Dermis blood vessel endothelial cell (primary cell): ENCODE measurements at regions not wholly inside any gene's neighbourhood (a gene's known extent, or its start where the extent isn't known, plus 50 kb on each side); places are given as distances from the start of the nearest gene placed in this dataset.
"Not testable (repeated sequence)": the region's sequence is repeated elsewhere in the genome, so short reads cannot be mapped to it uniquely, and the experiment has no call there.

ENCODE experiments used
- DNase-seq: peaks from one replicate; pipeline ENCODE4 v3.0.0; 2010

DNA sequence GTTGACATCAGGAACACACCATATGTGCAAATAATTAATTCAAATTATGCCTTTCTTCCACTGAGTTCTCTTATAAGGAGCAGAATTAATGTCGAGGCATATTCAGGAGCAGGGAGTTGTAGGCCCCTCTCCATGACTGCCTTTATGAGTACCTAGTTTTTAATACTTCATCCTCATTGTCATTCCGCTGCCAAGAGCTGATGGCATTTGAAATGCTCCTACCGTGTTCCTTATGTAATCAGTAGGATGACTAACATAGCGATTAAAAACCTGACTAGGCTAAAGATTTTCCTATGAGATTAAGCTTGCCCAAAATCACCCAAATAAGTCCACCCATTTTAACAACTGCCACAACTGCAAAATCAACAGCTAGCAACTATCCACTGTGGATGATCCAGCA lies 220.6 kb downstream of the DHX15 start:
- no peak for DNase-seq

DNA sequence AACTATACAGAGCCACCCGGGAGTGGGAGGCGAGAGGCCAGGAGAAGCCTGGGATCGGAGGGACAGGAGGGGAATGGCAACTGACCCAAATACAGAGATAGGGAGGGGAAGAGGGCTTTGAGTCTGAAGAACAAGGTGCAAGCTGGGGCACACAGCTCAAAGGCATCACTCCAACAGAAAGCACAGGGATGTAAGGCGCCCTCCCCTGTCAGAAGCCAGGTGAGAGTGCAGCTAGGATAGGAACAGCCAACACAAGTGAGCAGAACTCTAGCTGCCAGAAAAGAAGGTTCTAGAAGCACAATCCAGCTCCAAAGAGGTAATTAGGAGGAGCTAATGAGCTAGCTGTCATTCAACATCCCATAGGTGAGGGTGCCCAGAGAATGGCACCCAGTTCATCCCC lies 232.2 kb downstream of the DHX15 start:
- DNase-seq: no peak

DNA sequence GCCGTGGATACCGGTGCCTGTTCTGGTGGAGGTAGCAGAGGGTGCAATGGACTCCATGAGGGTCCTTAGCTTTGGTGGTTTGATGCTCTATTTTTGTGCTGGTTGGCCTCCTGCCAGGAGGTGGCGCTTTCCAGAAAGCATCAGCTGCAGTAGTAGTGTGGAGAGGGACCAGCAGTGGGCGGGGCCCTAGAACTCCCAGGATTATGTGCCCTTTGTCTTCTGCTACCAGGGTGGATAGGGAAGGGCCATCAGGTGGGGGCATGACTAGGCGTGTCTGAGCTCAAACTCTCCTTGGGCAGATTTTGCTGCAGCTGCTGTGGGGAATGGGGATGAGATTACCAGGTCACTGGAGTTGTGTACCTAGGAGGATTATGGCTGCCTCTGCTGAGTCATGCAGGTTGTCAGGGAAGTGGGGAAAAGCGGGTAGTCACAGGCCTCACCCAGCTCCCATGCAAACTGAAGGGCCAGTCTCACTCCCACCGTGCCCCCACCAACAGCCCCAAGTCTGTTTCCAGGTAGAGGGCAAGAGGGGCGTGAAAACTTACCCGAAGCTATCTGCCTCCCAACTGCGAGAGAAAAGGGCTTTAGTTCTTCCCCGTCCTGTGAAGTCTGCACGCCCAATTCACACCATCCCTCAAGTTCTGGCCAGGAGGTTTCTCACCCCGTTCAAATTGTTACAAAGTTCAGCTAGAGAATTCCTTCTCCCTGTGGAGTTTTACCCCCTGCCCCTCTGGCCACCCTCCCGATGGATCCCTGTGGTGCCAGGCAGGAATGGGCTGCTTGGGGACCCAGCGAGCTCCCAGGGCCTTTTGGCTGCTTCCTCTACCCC lies 235.0 kb downstream of the DHX15 start:
- not testable (repeated sequence) for DNase-seq

DNA sequence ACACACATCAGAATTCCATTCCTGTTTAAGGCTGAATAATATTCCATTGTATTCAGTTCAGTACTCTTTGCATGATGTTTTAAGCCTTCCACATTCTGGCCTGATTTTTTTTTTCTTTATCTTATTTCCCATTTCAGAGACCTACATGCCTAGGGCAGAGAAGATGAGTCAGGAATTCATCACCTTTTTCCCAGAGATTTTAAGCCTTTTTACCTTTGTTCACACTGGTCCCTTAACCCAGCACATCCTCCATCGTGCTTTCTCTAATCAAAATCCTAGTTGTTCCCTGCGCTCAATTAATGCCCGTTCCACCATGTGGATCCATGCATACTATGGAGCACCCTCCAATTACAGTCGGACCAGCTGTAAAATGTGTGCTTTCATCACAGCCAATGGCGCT lies 245.1 kb downstream of the DHX15 start:
- DNase-seq: no peak

DNA sequence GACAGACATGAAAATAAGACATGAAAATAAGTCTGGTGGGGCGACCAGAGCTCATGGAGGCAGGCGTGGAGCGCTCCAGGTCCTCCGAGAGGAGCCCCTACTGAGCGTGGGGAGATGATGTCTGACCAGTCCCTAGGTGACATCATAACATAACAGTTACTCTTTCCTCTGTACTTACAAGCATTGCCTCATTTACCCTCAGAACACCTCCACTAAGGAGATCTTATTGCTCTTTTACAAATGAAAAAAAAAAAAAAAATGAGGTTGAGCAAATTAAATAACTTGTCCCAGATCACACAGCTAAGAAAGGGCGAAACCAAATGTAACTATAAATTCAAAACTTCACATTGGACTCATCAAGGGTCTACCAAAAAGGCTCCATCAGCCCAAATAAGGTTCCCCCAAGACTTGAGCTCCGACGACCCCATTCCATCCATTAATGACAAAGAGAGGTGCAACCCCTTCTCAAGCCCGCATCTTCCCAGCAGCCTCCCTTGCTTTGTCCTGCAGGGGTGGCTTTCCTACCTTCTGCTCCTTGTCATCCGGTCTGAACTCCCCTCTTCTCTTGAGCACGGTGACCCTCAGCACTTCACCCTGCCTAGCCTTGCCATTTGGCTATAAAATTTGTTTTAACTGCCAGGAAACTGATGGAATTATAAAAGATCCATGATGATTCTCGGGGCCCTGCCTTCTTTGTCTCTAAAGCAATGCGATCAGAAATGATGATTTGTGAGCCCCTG lies 246.7 kb downstream of the DHX15 start:
- DNase-seq: no peak

DNA sequence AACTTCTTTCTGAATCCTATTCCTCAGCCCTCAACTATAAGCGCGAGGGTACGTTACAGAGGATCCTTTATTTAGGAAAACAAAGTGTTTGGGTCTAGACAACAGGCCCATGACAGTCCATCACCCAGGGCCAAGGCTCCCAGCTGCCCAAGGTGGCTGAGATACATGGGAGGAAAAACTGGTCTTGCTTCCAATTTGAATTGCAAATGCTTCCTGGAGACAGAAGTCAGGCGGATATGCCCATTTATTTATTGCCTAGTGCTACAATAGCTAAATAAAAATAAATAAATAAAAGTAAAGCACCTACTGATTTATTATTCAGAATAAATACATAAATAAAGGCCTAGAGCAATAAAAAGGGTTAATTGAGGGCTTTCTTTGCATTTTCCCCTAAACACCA lies 248.7 kb downstream of the DHX15 start:
- DNase-seq: no peak

DNA sequence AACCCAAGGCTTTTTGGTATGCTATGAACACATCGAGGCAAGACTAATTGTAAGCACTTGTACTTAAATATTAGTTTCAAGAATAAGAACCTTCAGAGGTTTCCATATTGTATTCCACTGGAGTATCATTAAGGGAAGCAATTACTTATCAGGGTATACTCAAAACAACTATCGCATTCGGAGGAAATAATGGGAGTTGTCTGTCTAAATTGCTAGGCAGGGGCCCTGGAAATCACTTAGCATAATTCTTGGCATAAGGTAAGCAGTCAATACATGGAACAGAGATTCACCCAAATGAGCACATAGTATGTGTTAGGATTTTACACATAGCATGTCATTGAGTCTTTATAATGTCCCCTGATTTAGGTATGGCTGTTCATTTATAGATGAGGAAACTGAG lies 249.4 kb downstream of the DHX15 start:
- DNase-seq: no peak

DNA sequence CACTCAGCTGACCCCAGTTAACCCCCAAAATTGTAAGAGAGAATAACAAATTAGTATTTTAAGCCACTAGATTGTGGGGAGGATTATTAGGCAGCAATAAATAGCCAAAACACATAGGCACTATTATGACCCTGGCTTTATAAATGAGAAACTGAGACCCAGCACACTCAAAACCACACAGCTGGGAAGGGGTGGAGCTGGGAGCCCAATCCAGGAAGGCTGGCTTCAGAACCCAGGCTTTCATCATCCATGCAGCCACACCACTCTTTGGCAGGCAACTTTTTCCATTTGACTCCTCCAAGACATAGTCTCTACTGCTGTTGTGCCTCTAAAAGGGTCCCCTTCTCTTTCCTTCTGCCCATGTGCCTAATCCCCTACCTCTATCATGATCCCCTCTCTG lies 253.8 kb downstream of the DHX15 start:
- DNase-seq: no peak

DNA sequence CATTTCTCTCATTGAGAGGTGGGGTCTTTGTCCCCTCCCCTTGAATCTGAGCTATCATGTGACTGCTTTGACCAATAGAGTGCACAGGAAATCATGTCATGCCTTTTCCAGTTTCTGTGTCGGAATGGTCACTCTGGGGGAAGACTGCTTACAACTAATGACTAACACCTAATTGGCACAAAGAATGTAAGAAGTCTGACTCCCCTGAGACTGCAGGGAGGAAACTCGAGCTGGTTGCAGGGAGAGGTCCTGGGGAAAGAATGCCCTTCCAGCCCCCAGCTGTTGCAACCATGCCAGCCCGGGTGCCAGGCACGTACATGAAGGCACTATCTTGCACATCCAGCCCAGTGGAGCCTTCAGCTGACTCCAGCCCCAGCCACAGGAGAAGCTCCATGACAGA lies 254.2 kb downstream of the DHX15 start:
- no peak for DNase-seq

DNA sequence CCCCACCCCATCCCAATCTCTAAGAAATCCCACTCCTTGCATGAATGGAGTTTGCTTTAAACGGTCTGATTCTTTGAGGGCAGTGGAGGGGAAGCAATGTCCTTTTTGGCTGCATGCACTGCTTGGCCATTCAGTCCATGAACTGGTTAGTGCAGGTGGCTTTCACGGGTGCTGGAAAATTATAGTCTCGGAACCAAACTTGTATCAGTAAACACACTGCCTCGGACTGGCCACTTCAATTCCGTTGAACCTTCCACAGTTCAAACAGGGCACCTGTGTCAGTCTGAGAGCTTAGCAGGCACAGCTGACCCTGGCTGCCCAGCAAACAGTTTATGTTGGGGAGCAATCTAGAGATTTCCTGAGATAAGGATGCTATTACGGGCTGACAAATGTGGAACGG lies 255.6 kb downstream of the DHX15 start:
- no peak for DNase-seq

DNA sequence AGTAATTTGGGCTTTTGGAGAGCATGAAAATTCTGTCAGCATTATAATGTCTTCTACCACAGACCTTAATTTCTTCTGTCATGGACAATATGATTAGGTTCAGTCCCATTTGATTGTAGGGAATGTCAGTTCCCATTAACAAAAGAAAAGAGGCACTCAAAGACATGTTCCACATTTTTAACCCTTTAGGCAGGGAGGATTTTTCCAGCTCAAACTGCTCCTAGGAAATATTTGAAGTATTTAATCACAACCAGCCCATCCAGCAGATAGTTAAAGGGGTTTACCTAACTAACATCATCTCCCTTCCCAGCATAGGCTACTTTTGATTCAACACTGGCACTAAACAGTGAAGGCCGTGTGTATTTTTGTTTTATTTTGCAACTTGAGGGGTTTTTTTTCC lies 256.0 kb downstream of the DHX15 start:
- DNase-seq: no peak

DNA sequence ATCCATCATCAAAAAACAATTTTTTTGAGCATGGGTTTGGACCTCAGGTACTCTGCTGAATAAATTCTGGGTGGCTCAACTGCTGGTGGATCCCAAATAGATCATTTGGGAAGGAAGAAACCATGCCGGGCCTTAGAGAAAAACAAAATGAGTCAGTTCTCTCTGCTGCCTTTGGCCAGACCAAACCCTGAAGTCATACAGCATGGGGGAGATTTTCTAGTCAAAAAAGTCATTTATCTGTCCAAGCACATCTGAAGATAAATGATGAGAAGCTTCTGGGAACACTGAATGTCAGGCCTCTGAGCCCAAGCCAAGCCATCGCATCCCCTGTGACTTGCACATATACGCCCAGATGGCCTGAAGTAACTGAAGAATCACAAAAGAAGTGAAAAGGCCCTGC lies 261.4 kb downstream of the DHX15 start:
- DNase-seq: no peak

DNA sequence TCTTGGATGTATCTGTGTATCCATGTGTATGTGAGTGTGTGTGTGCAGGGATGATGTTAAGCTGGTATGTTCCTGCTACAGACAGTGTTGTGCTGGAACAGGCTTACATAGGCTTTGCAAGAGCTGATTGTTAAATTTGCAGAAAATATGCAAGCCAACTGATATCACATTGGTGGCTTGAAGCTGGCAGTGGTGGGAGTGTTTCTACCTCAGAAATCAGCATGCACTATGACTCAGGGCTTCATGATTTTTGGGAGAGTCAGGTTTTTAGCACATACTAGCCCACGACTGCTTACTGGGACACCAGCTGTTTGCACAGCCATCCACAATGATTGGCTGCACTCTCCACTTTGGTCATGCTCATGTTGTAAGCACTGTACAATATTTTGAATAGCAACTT lies 261.8 kb downstream of the DHX15 start:
- DNase-seq: no peak

DNA sequence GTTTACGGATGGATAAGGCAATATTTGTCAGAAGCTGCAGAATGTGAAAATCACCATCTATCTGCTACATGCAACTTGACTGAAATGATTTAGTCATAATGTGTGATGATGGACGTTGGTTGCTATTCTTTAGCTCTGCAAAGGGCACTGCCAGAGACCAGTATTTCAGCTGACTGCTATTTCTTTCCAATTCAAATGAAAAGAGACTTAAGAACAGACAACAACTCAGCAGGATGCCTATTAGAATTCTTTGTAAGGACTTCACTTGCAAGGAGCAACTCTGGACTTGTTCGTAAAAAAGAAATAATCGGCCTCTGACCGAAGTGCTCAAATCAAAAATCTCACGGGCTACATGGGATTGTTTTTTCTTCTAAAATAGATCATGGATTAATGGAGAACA lies 262.7 kb downstream of the DHX15 start:
- DNase-seq: no peak

DNA sequence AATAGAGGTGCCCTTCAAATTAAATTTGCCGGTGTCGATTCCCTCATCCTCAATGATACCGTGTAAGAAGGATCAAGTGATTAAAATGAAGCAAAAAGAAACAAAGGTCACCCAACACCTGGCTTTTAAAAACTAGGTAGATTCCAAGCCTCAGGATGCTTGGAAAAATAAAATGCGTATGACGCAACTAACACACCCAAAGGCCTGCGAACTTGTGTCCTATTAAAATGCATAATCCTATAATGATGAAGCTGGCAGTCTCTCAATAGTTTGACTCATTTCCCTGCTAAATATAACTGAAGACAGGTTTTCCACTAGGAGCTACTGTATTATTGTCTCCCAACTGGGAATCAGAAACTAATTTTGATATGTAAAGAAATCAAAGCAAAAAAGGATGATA lies 263.2 kb downstream of the DHX15 start:
- no peak for DNase-seq

DNA sequence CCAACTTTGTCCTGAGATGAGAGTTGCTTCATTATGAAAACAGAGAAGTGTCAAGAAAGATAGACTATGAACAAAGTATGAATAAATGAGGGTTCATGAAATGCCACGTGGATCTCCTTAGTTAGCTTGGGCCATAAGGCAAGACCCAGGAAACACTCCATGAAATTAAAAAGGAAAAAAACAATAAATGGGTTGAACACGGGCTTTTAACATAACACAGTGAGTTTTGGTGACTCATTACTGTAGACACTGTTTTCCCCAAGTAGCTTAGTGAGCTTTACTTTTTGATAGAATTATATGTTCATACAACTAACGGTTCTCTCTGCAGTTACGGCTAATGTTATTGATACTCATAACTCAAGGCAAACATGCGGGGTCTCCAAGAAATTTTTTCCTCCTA lies 265.0 kb downstream of the DHX15 start:
- DNase-seq: no peak

DNA sequence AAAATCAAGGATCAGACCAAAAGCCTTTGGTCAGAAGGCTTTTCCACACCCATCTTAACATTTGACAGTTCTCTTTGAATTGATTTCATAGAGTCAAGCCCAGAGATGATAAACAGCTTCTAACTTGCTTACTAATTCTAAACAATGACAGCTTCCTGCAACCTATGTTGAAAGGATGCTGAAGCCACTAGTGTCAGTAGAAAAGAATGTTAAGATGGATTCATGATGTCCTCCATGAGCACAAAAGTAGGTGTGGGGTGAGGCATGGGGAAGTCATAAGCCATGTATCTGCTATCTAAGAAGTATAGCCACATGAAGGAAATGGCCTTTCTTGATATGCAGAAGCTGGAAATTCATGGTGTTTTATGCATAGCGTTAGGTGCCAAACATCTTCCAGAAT lies 269.3 kb downstream of the DHX15 start:
- no peak for DNase-seq

DNA sequence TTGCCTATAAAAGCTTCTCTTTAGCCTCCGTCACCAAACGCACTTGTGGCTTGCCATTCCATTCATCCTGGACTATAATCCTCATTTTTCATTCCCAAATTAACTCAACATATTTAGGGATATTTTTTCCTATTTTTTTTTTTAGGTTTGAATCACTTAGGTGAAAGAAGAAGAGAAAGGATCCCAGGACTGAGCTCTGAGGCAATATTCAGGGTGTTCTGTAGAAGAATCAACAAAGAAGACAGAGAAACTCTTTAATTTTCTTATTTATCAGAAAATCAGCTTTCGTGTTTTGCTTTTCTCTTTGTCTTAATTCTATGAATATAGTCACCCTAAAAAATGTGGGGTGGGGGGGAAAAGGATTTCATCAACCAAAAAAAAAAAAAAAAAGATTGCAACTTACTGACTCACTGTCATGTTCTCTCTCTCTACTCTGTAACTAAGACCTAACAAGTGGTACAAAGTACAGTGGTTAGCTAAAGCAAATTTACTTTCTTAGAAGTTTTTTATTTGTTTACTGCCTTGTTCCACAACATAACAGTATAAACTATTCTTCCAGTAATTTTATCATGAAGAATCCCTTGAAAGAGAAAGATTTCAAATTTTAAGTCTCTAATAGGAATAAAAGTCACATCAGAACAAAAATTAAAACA lies 272.0 kb downstream of the DHX15 start:
- DNase-seq: no peak

DNA sequence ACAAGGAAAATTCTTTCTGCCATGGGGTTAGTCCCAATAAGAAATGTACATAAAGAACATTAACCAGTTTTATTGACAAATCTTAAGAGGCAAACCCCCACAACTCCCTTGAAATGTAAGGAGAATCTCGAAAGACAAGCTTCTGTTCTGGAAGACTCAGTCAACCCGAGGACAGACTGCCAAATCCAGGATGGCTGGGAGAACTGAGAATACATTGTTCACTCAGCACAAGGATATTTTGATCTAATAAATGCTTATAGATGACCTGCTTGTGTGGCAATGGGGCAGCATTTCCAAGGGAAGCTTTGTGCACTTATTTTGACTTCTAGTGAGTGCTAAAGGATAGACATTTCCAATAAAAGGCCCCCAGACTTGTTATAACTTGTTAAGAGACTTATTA lies 280.4 kb downstream of the DHX15 start:
- DNase-seq: no peak

DNA sequence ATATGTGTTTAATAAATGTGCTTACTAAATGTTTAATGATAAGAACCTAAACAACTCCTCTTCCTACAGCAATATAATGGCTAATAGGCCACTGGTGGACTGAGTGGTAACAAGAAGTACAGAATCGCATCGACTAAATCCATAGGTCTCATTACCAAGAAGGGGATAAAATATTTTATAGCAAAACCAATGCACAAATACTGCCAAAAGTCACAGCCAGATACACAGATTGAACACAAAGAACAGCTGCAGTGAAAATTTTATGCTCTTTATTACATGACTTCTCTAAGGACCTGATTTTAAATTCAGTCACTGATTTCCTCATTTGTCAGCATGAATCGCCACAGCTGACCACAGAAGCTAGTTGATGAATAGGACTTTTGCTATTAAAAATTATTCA lies 285.4 kb downstream of the DHX15 start:
- DNase-seq: no peak

DNA sequence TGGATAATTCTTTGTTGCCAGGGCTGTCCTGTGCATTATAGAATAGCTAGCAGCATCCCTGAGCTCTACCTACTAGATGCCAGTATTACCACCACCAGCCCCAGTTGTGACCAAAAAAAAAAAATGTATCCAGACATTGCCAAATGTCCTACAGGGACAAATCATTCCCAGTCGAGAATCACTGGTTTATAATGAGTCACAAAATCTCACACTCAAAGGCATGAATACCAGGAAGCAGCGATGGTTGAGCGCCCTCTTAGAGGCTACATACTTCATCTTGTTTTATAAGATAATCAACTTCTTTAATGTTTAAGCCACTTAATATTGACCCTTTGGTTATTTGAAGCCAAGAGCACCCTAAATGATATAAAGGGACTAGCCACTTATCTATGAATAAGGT lies 297.3 kb downstream of the DHX15 start:
- DNase-seq: no peak

DNA sequence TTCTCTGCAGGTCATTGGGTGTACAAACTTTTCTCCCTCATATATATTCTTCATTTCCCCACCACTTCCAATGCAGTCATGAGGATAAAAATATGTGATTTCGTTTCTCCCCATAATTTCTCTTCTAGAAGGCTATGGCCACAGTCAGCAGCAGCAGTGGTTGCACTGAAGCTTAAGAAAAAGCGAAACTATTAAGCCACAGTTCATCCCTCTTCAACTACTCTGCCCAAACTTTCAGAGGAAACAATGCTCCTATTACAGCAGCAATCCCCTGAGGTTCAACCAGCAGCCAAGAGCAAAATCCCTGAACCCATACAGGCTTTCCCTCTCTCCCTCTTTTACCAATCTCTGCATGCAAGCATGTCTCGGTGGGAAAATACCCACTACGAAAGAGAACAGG lies 298.6 kb downstream of the DHX15 start:
- no peak for DNase-seq

DNA sequence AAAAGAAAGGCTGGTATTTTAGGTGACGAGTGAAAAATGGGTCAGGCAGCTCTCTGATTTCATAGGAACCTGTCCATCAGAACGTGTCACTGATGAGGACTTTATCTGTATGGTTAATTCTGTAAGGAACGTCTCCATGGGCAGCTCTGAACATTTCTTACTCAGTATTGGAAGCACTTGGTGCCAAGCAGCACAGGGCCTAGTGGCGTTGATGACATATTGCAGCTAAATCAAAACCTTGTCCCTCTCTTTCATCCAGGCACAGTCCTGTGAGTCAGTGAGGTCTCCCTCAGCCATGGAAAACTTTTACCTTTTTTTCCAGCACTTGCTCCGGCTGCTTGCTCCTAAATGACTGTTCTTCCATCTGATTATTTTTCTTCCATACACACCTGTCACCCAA lies 301.9 kb downstream of the DHX15 start:
- no peak for DNase-seq

DNA sequence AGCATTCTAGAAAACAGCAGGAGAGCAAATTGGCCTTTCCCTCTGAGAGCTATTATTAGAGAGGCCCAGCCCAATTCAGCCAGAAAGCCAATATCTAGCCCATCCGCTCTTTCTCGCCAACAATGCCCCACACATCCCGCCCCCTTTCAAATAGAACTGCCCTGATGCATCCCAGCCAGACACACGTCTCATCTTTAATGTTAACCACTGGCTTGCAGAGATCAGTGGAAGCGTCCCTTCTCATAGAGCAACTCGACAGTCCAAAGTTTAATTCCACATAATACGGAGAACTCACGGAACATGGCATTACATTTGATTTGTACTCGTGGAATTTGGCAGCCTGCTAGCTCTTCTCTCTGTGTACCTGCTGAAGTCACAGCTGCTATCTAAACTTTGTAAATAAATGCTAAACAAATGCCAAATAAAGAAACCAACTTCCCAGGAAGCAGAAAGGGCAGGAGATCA lies 304.4 kb downstream of the DHX15 start:
- no peak for DNase-seq
